Endothelial cell of umbilical vein (primary cell): ENCODE measurements at regions not wholly inside any gene's neighbourhood (a gene's known extent, or its start where the extent isn't known, plus 50 kb on each side); places are given as distances from the start of the nearest gene placed in this dataset.

Experiments used
- BruUV-seq: library from RNA; stranded (reverse); fragments of 400-500 nt; replicated peaks from 2 replicates; lab custom pipeline; 2021; lab: Mats Ljungman, UMichigan
- CTCF ChIA-PET: fragments of 300-600, 350-600 bp; sonication (Branson Sonifier 250); formaldehyde crosslinking; loops from one replicate; lab custom pipeline; 2021; ENCODE audit warnings: antibody characterized with exemption, inconsistent platforms; lab: Charles Lee
- POLR2A ChIA-PET: fragments of 300-600, 350-600 bp; sonication (Branson Sonifier 250); formaldehyde crosslinking; loops from one replicate; lab custom pipeline; 2021; ENCODE audit warnings: antibody characterized with exemption, inconsistent platforms; lab: Charles Lee
- DNase-seq: peaks from one replicate; pipeline ENCODE4 v3.0.0-alpha.2; 2011; ENCODE audit warnings: low read depth, low spot score
- FAIRE-seq: peaks from 2 replicates; lab custom pipeline; 2011; peaks lifted over from hg19 to GRCh38; lab: Jason Lieb, UNC
- H2AFZ ChIP-seq: 2 replicates; pipeline ENCODE4 v1.6.0; 2012; ENCODE audit warnings: low read depth, low read length, control low read depth, inconsistent platforms
- H3K27ac ChIP-seq: 2 replicates; pipeline ENCODE4 v1.5.1; 2011; ENCODE audit warnings: low read depth, mild to moderate bottlenecking, control low read depth, low read length, moderate library complexity; ENCODE audit not compliant: insufficient read depth
- H3K27me3 ChIP-seq, 2 experiments: 2 replicates each; pipeline versions ENCODE4 v1.6.0 to v1.6.1; 2011; ENCODE audit warnings: low read length in 2 of 2, mixed read lengths in 1 of 2; ENCODE audit not compliant: control insufficient read depth in 2 of 2, insufficient read depth in 2 of 2
- H3K36me3 ChIP-seq, 2 experiments: 2 replicates in 1 of 2; 3 replicates in 1 of 2; pipeline ENCODE4 v1.5.1; 2011; ENCODE audit warnings: low read length in 2 of 2, mild to moderate bottlenecking in 1 of 2, moderate library complexity in 1 of 2; ENCODE audit not compliant: control insufficient read depth in 2 of 2, insufficient read depth in 2 of 2; ENCODE audit errors: extremely low read depth in 1 of 2
- H3K4me1 ChIP-seq: 3 replicates; pipeline ENCODE4 v1.5.1; 2011; ENCODE audit warnings: mild to moderate bottlenecking, low read length; ENCODE audit not compliant: control insufficient read depth, insufficient read depth; ENCODE audit errors: extremely low read depth
- H3K4me2 ChIP-seq: 2 replicates; pipeline ENCODE4 v1.6.1; 2011; ENCODE audit warnings: low read length, control low read depth, mixed read lengths; ENCODE audit not compliant: insufficient read depth
- H3K4me3 ChIP-seq, 3 experiments: fragments of 200-600 bp in 1 of 3; sonication (generic), shearing (Covaris generic) in 1 of 3; replicated peaks in 1 of 3; 2 replicates each; pipeline ENCODE4 v1.5.1; 2011 to 2016; ENCODE audit warnings: control low read depth in 3 of 3, low read length in 3 of 3, mild to moderate bottlenecking in 2 of 3, inconsistent platforms in 1 of 3, low read depth in 1 of 3, moderate library complexity in 1 of 3; ENCODE audit not compliant: insufficient read depth in 1 of 3
- H3K79me2 ChIP-seq: 2 replicates; pipeline ENCODE4 v1.6.0; 2012; ENCODE audit warnings: low read length, inconsistent platforms; ENCODE audit not compliant: control insufficient read depth, insufficient read depth
- H3K9ac ChIP-seq: replicated peaks from 2 replicates; pipeline ENCODE3; 2011; ENCODE audit warnings: low read length, control low read depth; ENCODE audit not compliant: insufficient read depth; ENCODE audit errors: extremely low read depth
- H3K9me1 ChIP-seq: replicated peaks from 3 replicates; pipeline ENCODE4 v1.6.0; 2011; ENCODE audit warnings: mild to moderate bottlenecking, low read length; ENCODE audit not compliant: control insufficient read depth, insufficient read depth; ENCODE audit errors: extremely low read depth
- H3K9me3 ChIP-seq: replicated peaks from 2 replicates; pipeline ENCODE4 v1.5.1; 2012; ENCODE audit warnings: low read length, inconsistent platforms; ENCODE audit not compliant: control insufficient read depth, insufficient read depth
- H4K20me1 ChIP-seq: replicated peaks from 2 replicates; pipeline ENCODE3; 2011; ENCODE audit warnings: mild to moderate bottlenecking, low read length; ENCODE audit not compliant: control insufficient read depth, insufficient read depth; ENCODE audit errors: extremely low read depth
- GATA2 ChIP-seq: IDR thresholded peaks from 2 replicates; pipeline ENCODE4 v1.7.0; 2011; ENCODE audit warnings: low read depth, mild to moderate bottlenecking, moderate library complexity, mixed read lengths, low read length; ENCODE audit not compliant: insufficient read length, insufficient read depth
- JUN ChIP-seq: IDR thresholded peaks from 2 replicates; pipeline ENCODE4 v1.6.1; 2011; ENCODE audit warnings: borderline replicate concordance, low read depth; ENCODE audit not compliant: insufficient read length, insufficient read depth
- MYC ChIP-seq: IDR thresholded peaks from one replicate; pipeline ENCODE4 v1.6.1; 2011; ENCODE audit warnings: mild to moderate bottlenecking, low read depth, low read length
- POLR2A ChIP-seq: IDR thresholded peaks from 2 replicates; pipeline ENCODE4 v1.6.1; 2012; ENCODE audit warnings: low read depth, mild to moderate bottlenecking, control low read depth, low read length
- POLR2AphosphoS5 ChIP-seq: IDR thresholded peaks from 2 replicates; pipeline ENCODE4 v1.6.1; 2012; ENCODE audit warnings: low read depth, mild to moderate bottlenecking, control low read depth, low read length, moderate library complexity; ENCODE audit not compliant: insufficient read depth
- dilution Hi-C: fragments of 300-500 bp; cut with MboI; formaldehyde crosslinking; loops from one replicate; pipeline ENCODE4 v1.15.0; 2019; ENCODE audit warnings: low sequenced_read_pairs; ENCODE audit not compliant: extremely low pct_ligation_motif_present
- intact Hi-C: fragments of 100-400 bp; cut with micrococcal nuclease; formaldehyde crosslinking; loops from one replicate; pipeline ENCODE4 v1.10.0; 2022
- TF ChIP-seq, protein P1 (sequence below): IDR thresholded peaks from 2 replicates; pipeline ENCODE4 v1.6.1; 2011; ENCODE audit not compliant: insufficient read depth, insufficient read length

DNA sequence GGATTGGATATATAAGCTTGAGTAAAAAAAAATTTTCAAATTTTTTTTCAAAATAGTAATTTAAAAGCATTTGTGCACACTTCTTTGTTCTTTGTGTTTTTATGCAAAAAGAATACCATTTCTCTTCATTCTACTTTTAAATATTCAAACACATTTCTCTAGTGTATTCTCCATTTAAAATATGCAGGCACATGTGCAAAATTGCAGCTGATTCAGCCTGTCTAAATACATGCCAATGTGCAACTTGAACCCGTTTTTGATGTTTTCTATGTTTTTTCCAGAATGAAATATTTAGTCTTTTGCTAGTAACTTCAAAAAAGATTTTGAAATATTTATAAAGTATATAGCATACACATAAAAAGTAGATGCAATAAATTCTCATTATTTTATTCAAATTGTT, 411.8 kb downstream of the MMUT start:
- POLR2A ChIA-PET = no interaction called here
- Histone ChIP-seq H3K9me3 (no peaks in the 10 kb centered on the region), H3K4me2 (no peak overlapping the region), H3K36me3 (no peaks in the 10 kb centered on the region), H3K4me3 (no peak overlapping the region), H2AFZ (no peak overlapping the region), H3K4me1 (no peaks in the 10 kb centered on the region), H3K9ac (no peak overlapping the region), H3K27me3 (no peaks in the 10 kb centered on the region), H3K9me1 (no peaks in the 10 kb centered on the region), H4K20me1 (no peaks in the 10 kb centered on the region), H3K27ac (no peak overlapping the region), H3K79me2 (no peaks in the 10 kb centered on the region)
- dilution Hi-C loops (no loop called here), intact Hi-C loops (no loop called here)
- FAIRE-seq (no peak), DNase-seq (no peak)
- no TSS peak for BruUV-seq
- CTCF ChIA-PET = no interaction called here
- TF ChIP-seq JUN (no peak), MYC (no peak), POLR2AphosphoS5 (no peak), GATA2 (no peak)
- TF ChIP-seq, protein P1, sequence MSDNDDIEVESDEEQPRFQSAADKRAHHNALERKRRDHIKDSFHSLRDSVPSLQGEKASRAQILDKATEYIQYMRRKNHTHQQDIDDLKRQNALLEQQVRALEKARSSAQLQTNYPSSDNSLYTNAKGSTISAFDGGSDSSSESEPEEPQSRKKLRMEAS = no peak

- no peak for FAIRE-seq
- POLR2A ChIA-PET = no interaction called here
- no peak for TF ChIP-seq POLR2A
- TF ChIP-seq MYC = no peak
- no peak for TF ChIP-seq POLR2AphosphoS5
Measured at GRCh38 chr6:49050584-49050983, 412.5 kb downstream of the MMUT start.

More at GRCh38 chr6:49050584-49050983, 412.5 kb downstream of the MMUT start:
- no peak overlapping the region for H3K4me3 ChIP-seq
- H2AFZ ChIP-seq = no peak overlapping the region
- no peak overlapping the region for H3K9ac ChIP-seq
- H3K27ac ChIP-seq = no peak overlapping the region
- no peaks in the 10 kb centered on the region for H3K36me3 ChIP-seq
- intact Hi-C loops (no loop called here), dilution Hi-C loops (no loop called here)
- no peaks in the 10 kb centered on the region for H3K4me1 ChIP-seq
- BruUV-seq = no TSS peak
- no peaks in the 10 kb centered on the region for H3K9me3 ChIP-seq
- H3K4me2 ChIP-seq = no peak overlapping the region
- no peaks in the 10 kb centered on the region for H3K27me3 ChIP-seq
- no peak for DNase-seq
- no peaks in the 10 kb centered on the region for H4K20me1 ChIP-seq
- H3K9me1 ChIP-seq = no peaks in the 10 kb centered on the region
- no peaks in the 10 kb centered on the region for H3K79me2 ChIP-seq
- CTCF ChIA-PET = no interaction called here
